ENCODE measurements at regions not wholly inside any gene's neighbourhood (a gene's known extent, or its start where the extent isn't known, plus 50 kb on each side); places are given as distances from the start of the nearest gene placed in this dataset.

- H3K23me2 ChIP-seq (ENCODE audit: insufficient read length, low read depth, low read length, poor library complexity, severe bottlenecking): no peaks in the 10 kb centered on the region
- H3K79me1 ChIP-seq (ENCODE audit: insufficient read depth, low read depth, low read length, poor library complexity, severe bottlenecking): no peaks in the 10 kb centered on the region
These were observed 126.1 kb downstream of the OR2B2 start for GRCh38 chr6:27786048-27786447.

More at GRCh38 chr6:27786048-27786447, 126.1 kb downstream of the OR2B2 start:
- WGBS (ENCODE audit: extremely low coverage, insufficient read length, low lambda C conversion rate): no CpG with 5 or more reads among the region's 1 CpG
- no peak overlapping the region for H3K9ac ChIP-seq (ENCODE audit: extremely low read depth, insufficient read length, low read length)
- no peak overlapping the region for H2BK12ac ChIP-seq (ENCODE audit: insufficient read length, low read depth, low read length)
- TF ChIP-seq, protein P1, sequence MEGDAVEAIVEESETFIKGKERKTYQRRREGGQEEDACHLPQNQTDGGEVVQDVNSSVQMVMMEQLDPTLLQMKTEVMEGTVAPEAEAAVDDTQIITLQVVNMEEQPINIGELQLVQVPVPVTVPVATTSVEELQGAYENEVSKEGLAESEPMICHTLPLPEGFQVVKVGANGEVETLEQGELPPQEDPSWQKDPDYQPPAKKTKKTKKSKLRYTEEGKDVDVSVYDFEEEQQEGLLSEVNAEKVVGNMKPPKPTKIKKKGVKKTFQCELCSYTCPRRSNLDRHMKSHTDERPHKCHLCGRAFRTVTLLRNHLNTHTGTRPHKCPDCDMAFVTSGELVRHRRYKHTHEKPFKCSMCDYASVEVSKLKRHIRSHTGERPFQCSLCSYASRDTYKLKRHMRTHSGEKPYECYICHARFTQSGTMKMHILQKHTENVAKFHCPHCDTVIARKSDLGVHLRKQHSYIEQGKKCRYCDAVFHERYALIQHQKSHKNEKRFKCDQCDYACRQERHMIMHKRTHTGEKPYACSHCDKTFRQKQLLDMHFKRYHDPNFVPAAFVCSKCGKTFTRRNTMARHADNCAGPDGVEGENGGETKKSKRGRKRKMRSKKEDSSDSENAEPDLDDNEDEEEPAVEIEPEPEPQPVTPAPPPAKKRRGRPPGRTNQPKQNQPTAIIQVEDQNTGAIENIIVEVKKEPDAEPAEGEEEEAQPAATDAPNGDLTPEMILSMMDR (conservative IDR thresholded peaks at IDR 0.05): no peak
- H3K27me3 ChIP-seq (ENCODE audit: insufficient read depth, low read length): no peaks in the 10 kb centered on the region
- H3K4ac ChIP-seq (ENCODE audit: low read depth, low read length): no peak overlapping the region
- no peak overlapping the region for H3K14ac ChIP-seq (ENCODE audit: insufficient read depth, low read length)
- H3K9me3 Mint-ChIP-seq: no peaks in the 10 kb centered on the region
- H2AK5ac ChIP-seq (ENCODE audit: insufficient read length, low read length): no peak overlapping the region
- no peak overlapping the region for H3K23ac ChIP-seq (ENCODE audit: insufficient read length, low read depth, low read length)
- H4K91ac ChIP-seq (ENCODE audit: insufficient read length, low read depth, low read length): no peak overlapping the region
- H2AFZ ChIP-seq (ENCODE audit: low read length): no peak overlapping the region
- DNase-seq: no peak
- no peak overlapping the region for H3K4me2 ChIP-seq (ENCODE audit: insufficient read depth, insufficient read length, low read length)
- no peaks in the 10 kb centered on the region for H3K36me3 Mint-ChIP-seq (ENCODE audit: insufficient read depth in 1 of 3, low read depth in 3 of 3)
- H2BK15ac ChIP-seq (ENCODE audit: low read depth, low read length): no peak overlapping the region
- no peak overlapping the region for H4K5ac ChIP-seq (ENCODE audit: insufficient read length, low read depth, low read length)
- H3K79me2 ChIP-seq (ENCODE audit: insufficient read depth, low read length): no peaks in the 10 kb centered on the region
- no peak overlapping the region for H3K18ac ChIP-seq (ENCODE audit: insufficient read length, low read depth, low read length)
- no peaks in the 10 kb centered on the region for H3K9me3 ChIP-seq (ENCODE audit: control insufficient read depth, low read depth, low read length)
- H3K27ac Mint-ChIP-seq: no peak overlapping the region
- no peak overlapping the region for H3K27ac ChIP-seq (ENCODE audit: insufficient read length, low read depth, low read length)
- H2BK5ac ChIP-seq (ENCODE audit: insufficient read length, low read length): no peak overlapping the region
- 0 out of 2 replicates have a peak, but pooled peaks cover 4% of the 10 kb centered on the region for H3K4me1 ChIP-seq (ENCODE audit: insufficient read depth, low read length)
- H3K56ac ChIP-seq (ENCODE audit: insufficient read length, low read depth, low read length): no peak overlapping the region
- no peak overlapping the region for H4K8ac ChIP-seq (replicated peaks; ENCODE audit: insufficient read length, low read depth, low read length)
- H4K20me1 ChIP-seq (ENCODE audit: control insufficient read depth, insufficient read depth, insufficient read length): no peaks in the 10 kb centered on the region
- H3K4me3 Mint-ChIP-seq: no peak overlapping the region; a peak in 1 of 5 replicates
- no peak overlapping the region for H3T11ph ChIP-seq (ENCODE audit: low read length)
- peaks cover 4 to 5% of the 10 kb centered on the region in 2 experiments; a peak in 2 of 4 replicates for H3K4me1 Mint-ChIP-seq
- no peak overlapping the region for H2BK120ac ChIP-seq (ENCODE audit: low read depth, low read length, poor library complexity, severe bottlenecking)
- peaks cover 48% of the 10 kb centered on the region for H3K27me3 Mint-ChIP-seq (ENCODE audit: low read depth)
- no peak overlapping the region for H2BK20ac ChIP-seq (ENCODE audit: low read depth, low read length, poor library complexity, severe bottlenecking)
